OCI-LY1 (cell line): ENCODE measurements at regions not wholly inside any gene's neighbourhood (a gene's known extent, or its start where the extent isn't known, plus 50 kb on each side); places are given as distances from the start of the nearest gene placed in this dataset.

Experiments
- H2AFZ ChIP-seq: fragments of 200-600 bp; sonication (generic), shearing (Covaris generic); 2 replicates; pipeline ENCODE4 v1.6.0; 2014; ENCODE audit warnings: antibody characterized with exemption, mild to moderate bottlenecking, low read length
- H3F3A ChIP-seq: fragments of 200-600 bp; sonication (generic), shearing (Covaris generic); 2 replicates; pipeline ENCODE4 v1.6.0; 2014; ENCODE audit warnings: mild to moderate bottlenecking, antibody characterized with exemption, low read length, moderate library complexity; ENCODE audit not compliant: insufficient read depth
- H3K27ac ChIP-seq: fragments of 200-600 bp; sonication (generic); 2 replicates; pipeline ENCODE4 v1.5.1; 2014; ENCODE audit warnings: low read length, mixed run types, mild to moderate bottlenecking, low read depth; ENCODE audit not compliant: poor library complexity, severe bottlenecking
- H3K27me3 ChIP-seq: fragments of 200-600 bp; sonication (generic); 2 replicates; pipeline ENCODE4 v1.6.0; 2014; ENCODE audit warnings: antibody characterized with exemption, mild to moderate bottlenecking, low read length, moderate library complexity; ENCODE audit not compliant: insufficient read depth
- H3K36me3 ChIP-seq: fragments of 200-600 bp; sonication (generic); 2 replicates; pipeline ENCODE4 v1.6.1; 2014; ENCODE audit warnings: mild to moderate bottlenecking, antibody characterized with exemption, low read length, moderate library complexity, mixed read lengths; ENCODE audit not compliant: insufficient read depth
- H3K4me1 ChIP-seq: fragments of 200-600 bp; sonication (generic); 2 replicates; pipeline ENCODE4 v1.5.1; 2014; ENCODE audit warnings: mild to moderate bottlenecking, low read length, moderate library complexity; ENCODE audit not compliant: insufficient read depth, severe bottlenecking
- H3K4me2 ChIP-seq: fragments of 200-600 bp; sonication (generic), shearing (Covaris generic); 2 replicates; pipeline ENCODE4 v1.6.1; 2014; ENCODE audit warnings: low read length
- H3K4me3 ChIP-seq: fragments of 200-600 bp; sonication (generic); 2 replicates; pipeline ENCODE4 v1.5.1; 2014; ENCODE audit warnings: low read length, low read depth, mild to moderate bottlenecking, mixed read lengths; ENCODE audit not compliant: poor library complexity, severe bottlenecking
- H3K79me2 ChIP-seq: fragments of 200-600 bp; shearing (Covaris generic); 2 replicates; pipeline ENCODE4 v1.6.1; 2016; ENCODE audit warnings: mixed run types, low read length, mixed read lengths; ENCODE audit not compliant: insufficient read depth
- H3K9ac ChIP-seq: fragments of 200-600 bp; sonication (generic), shearing (Covaris generic); 2 replicates; pipeline ENCODE4 v1.6.1; 2014; ENCODE audit warnings: mild to moderate bottlenecking, low read length, mixed read lengths
- H3K9me2 ChIP-seq: fragments of 200-600 bp; sonication (generic), shearing (Covaris generic); 2 replicates; pipeline ENCODE4 v1.6.1; 2014; ENCODE audit warnings: low read depth, mild to moderate bottlenecking, low read length, mixed read lengths
- H3K9me3 ChIP-seq: fragments of 200-600 bp; shearing (Covaris generic); 2 replicates; pipeline ENCODE4 v1.6.1; 2014; ENCODE audit warnings: low read length, mixed read lengths
- H4K20me1 ChIP-seq: fragments of 200-600 bp; sonication (generic), shearing (Covaris generic); 2 replicates; pipeline ENCODE4 v1.6.0; 2016; ENCODE audit warnings: mild to moderate bottlenecking, low read length; ENCODE audit not compliant: insufficient read depth
- EZH2 ChIP-seq: fragments of 200-600 bp; sonication (generic), shearing (Covaris generic); IDR thresholded peaks from 2 replicates; pipeline ENCODE4 v1.8.0; 2017; ENCODE audit warnings: borderline replicate concordance, mixed run types, mild to moderate bottlenecking, antibody characterized with exemption, low read length, moderate library complexity, mixed read lengths
- TF ChIP-seq, protein P1 (sequence below): fragments of 200-600 bp; sonication (generic), shearing (Covaris generic); IDR thresholded peaks from 2 replicates; pipeline ENCODE4 v1.5.1; 2017; ENCODE audit warnings: mild to moderate bottlenecking, antibody characterized with exemption, low read length, moderate library complexity, mixed read lengths

GRCh38 chr5:28344836-28345433, 1306.5 kb upstream of the CDH9 start:
- no peak overlapping the region for H3K4me2 ChIP-seq

DNA sequence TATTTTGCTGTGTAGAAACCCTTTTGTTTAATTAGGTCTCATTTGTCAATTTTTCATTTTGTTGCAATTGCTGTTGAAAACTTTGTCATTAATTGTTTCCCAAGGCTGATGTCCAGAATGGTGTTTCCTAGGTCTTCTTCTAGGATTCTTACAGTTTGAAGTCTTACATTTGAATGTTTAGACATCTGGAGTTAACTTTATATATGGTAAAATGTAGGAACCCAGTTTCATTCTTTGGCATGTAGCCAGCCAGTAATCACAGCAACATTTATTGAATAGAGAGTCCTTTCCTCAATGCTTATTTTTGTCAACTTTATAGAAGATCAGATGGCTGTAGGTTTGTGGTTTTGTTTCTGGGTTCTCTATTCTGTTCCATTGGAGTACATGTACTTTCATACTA, 1290.8 kb upstream of the CDH9 start:
- Histone ChIP-seq H3K4me2 (no peak overlapping the region), H3K36me3 (no peaks in the 10 kb centered on the region), H4K20me1 (no peaks in the 10 kb centered on the region), H2AFZ (no peak overlapping the region), H3F3A (no peaks in the 10 kb centered on the region), H3K9ac (no peak overlapping the region), H3K27ac (no peak overlapping the region), H3K4me3 (no peak overlapping the region), H3K79me2 (no peaks in the 10 kb centered on the region), H3K27me3 (no peaks in the 10 kb centered on the region), H3K4me1 (no peaks in the 10 kb centered on the region), H3K9me2 (no peaks in the 10 kb centered on the region), H3K9me3 (no peaks in the 10 kb centered on the region)
- TF ChIP-seq, protein P1, sequence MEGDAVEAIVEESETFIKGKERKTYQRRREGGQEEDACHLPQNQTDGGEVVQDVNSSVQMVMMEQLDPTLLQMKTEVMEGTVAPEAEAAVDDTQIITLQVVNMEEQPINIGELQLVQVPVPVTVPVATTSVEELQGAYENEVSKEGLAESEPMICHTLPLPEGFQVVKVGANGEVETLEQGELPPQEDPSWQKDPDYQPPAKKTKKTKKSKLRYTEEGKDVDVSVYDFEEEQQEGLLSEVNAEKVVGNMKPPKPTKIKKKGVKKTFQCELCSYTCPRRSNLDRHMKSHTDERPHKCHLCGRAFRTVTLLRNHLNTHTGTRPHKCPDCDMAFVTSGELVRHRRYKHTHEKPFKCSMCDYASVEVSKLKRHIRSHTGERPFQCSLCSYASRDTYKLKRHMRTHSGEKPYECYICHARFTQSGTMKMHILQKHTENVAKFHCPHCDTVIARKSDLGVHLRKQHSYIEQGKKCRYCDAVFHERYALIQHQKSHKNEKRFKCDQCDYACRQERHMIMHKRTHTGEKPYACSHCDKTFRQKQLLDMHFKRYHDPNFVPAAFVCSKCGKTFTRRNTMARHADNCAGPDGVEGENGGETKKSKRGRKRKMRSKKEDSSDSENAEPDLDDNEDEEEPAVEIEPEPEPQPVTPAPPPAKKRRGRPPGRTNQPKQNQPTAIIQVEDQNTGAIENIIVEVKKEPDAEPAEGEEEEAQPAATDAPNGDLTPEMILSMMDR: no peak
- no peak for TF ChIP-seq EZH2

More at GRCh38 chr5:28344836-28345433, 1306.5 kb upstream of the CDH9 start:
- Histone ChIP-seq H3K36me3 (no peaks in the 10 kb centered on the region), H3K4me3 (no peak overlapping the region), H3K79me2 (no peaks in the 10 kb centered on the region), H3F3A (no peaks in the 10 kb centered on the region), H4K20me1 (no peaks in the 10 kb centered on the region), H3K9ac (no peak overlapping the region), H3K9me3 (no peaks in the 10 kb centered on the region), H3K27ac (no peak overlapping the region), H3K9me2 (no peaks in the 10 kb centered on the region), H3K4me1 (no peaks in the 10 kb centered on the region), H2AFZ (no peak overlapping the region), H3K27me3 (no peaks in the 10 kb centered on the region)
- TF ChIP-seq, protein P1: peak; percentile 79
- no peak for TF ChIP-seq EZH2

- TF ChIP-seq, protein P1: no peak
- TF ChIP-seq EZH2: no peak
- Histone ChIP-seq H3K4me3 (no peak overlapping the region), H3K27me3 (no peaks in the 10 kb centered on the region), H3K4me2 (no peak overlapping the region), H3K4me1 (no peaks in the 10 kb centered on the region), H3F3A (no peaks in the 10 kb centered on the region), H3K9ac (no peak overlapping the region), H3K36me3 (no peaks in the 10 kb centered on the region), H4K20me1 (no peaks in the 10 kb centered on the region), H3K9me3 (no peaks in the 10 kb centered on the region), H3K79me2 (no peaks in the 10 kb centered on the region), H3K9me2 (no peaks in the 10 kb centered on the region), H2AFZ (no peak overlapping the region), H3K27ac (no peak overlapping the region)
Observed at GRCh38 chr5:28328681-28329080, 1290.3 kb upstream of the CDH9 start.
